H1 (cell line): ENCODE measurements at regions not wholly inside any gene's neighbourhood (a gene's known extent, or its start where the extent isn't known, plus 50 kb on each side); places are given as distances from the start of the nearest gene placed in this dataset.

ENCODE experiments used
- CTCF ChIA-PET: fragments of 300-600 bp; sonication (Branson Sonifier 250); formaldehyde crosslinking; loops from one replicate; lab custom pipeline; 2021; ENCODE audit not compliant: partially characterized antibody; lab: Charles Lee
- POLR2A ChIA-PET: fragments of 300-600 bp; sonication (Branson Sonifier 250); formaldehyde crosslinking; loops from one replicate; lab custom pipeline; 2021; ENCODE audit warnings: inconsistent platforms; ENCODE audit not compliant: partially characterized antibody; lab: Charles Lee
- DNase-seq, 2 experiments: peaks; one replicate each; pipeline versions ENCODE4 v3.0.0 to v3.0.0-alpha.2; 2010 to 2022; ENCODE audit warnings: low spot score in 2 of 2, low read depth in 1 of 2, mixed read lengths in 1 of 2
- FAIRE-seq: peaks from 2 replicates; lab custom pipeline; 2011; peaks lifted over from hg19 to GRCh38; lab: Jason Lieb, UNC
- H2AFZ ChIP-seq: 2 replicates; pipeline ENCODE4 v1.8.1; 2012; ENCODE audit warnings: low read length, inconsistent platforms
- H2AK5ac ChIP-seq: 2 replicates; pipeline ENCODE4 v1.6.1; 2013; ENCODE audit warnings: low read depth, low read length
- H2BK120ac ChIP-seq: replicated peaks from 2 replicates; pipeline ENCODE3; 2013; ENCODE audit warnings: low read depth, low read length, inconsistent platforms
- H2BK12ac ChIP-seq: 2 replicates; pipeline ENCODE4 v1.6.1; 2013; ENCODE audit warnings: low read depth, low read length
- H2BK15ac ChIP-seq: 2 replicates; pipeline ENCODE4 v1.6.1; 2013; ENCODE audit warnings: low read length
- H2BK20ac ChIP-seq: 2 replicates; pipeline ENCODE4 v1.6.1; 2013; ENCODE audit warnings: low read length
- H2BK5ac ChIP-seq: 2 replicates; pipeline ENCODE4 v1.6.1; 2013; ENCODE audit warnings: low read depth, low read length
- H3K14ac ChIP-seq: 2 replicates; pipeline ENCODE4 v1.6.1; 2013; ENCODE audit warnings: inconsistent platforms; ENCODE audit not compliant: insufficient read length
- H3K18ac ChIP-seq: 2 replicates; pipeline ENCODE4 v1.6.1; 2013; ENCODE audit warnings: low read length; ENCODE audit errors: extremely low read depth
- H3K23ac ChIP-seq: 2 replicates; pipeline ENCODE4 v1.6.1; 2013; ENCODE audit warnings: inconsistent platforms; ENCODE audit not compliant: insufficient read length
- H3K23me2 ChIP-seq: 2 replicates; pipeline ENCODE4 v1.6.1; 2013; ENCODE audit warnings: low read depth, low read length
- H3K27ac ChIP-seq: 2 replicates; pipeline ENCODE4 v1.6.1; 2011; ENCODE audit warnings: low read depth, low read length, inconsistent platforms
- H3K27me3 ChIP-seq, 4 experiments: replicated peaks in 1 of 4; 1 replicate in 1 of 4; 2 replicates in 3 of 4; pipeline versions ENCODE4 v1.6.1 to v1.8.1; 2011 to 2013; ENCODE audit warnings: low read length in 3 of 4, mild to moderate bottlenecking in 3 of 4, inconsistent platforms in 2 of 4, mixed read lengths in 2 of 4, moderate library complexity in 1 of 4; ENCODE audit not compliant: control insufficient read depth in 3 of 4, insufficient read depth in 3 of 4; ENCODE audit errors: extremely low read depth in 1 of 4
- H3K36me3 ChIP-seq, 4 experiments: 2 replicates each; pipeline versions ENCODE4 v1.6.1 to v1.8.1; 2011 to 2013; ENCODE audit warnings: mild to moderate bottlenecking in 4 of 4, low read length in 3 of 4, moderate library complexity in 2 of 4, control low read depth in 1 of 4, inconsistent platforms in 1 of 4; ENCODE audit not compliant: insufficient read depth in 4 of 4, control insufficient read depth in 2 of 4
- H3K4ac ChIP-seq: replicated peaks from 2 replicates; pipeline ENCODE3; 2013; ENCODE audit warnings: low read length, low read depth, mixed read lengths, inconsistent platforms; ENCODE audit not compliant: insufficient read length
- H3K4me1 ChIP-seq, 4 experiments: replicated peaks in 1 of 4; 1 replicate in 1 of 4; 2 replicates in 3 of 4; pipeline versions ENCODE4 v1.6.1 to v1.8.1; 2011 to 2013; ENCODE audit warnings: low read length in 3 of 4, inconsistent platforms in 2 of 4, mixed read lengths in 1 of 4; ENCODE audit not compliant: insufficient read depth in 4 of 4, control insufficient read depth in 3 of 4
- H3K4me2 ChIP-seq, 2 experiments: 2 replicates each; pipeline versions ENCODE4 v1.6.1 to v1.8.1; 2011 to 2013; ENCODE audit warnings: low read depth in 2 of 2, low read length in 2 of 2, control low read depth in 1 of 2, inconsistent platforms in 1 of 2, mild to moderate bottlenecking in 1 of 2; ENCODE audit not compliant: insufficient read depth in 1 of 2
- H3K4me3 ChIP-seq, 4 experiments: fragments of 200-600, 300-600 bp in 1 of 4; sonication (generic), shearing (Covaris generic), sonication (Bioruptor Twin) in 1 of 4; 2 replicates each; pipeline versions ENCODE4 v1.5.1 to v1.8.1; 2011 to 2016; ENCODE audit warnings: low read length in 4 of 4, low read depth in 3 of 4, control low read depth in 2 of 4, inconsistent platforms in 2 of 4, mild to moderate bottlenecking in 2 of 4, mixed read lengths in 1 of 4, moderate library complexity in 1 of 4; ENCODE audit not compliant: insufficient read depth in 2 of 4; ENCODE audit errors: extremely low read depth in 1 of 4
- H3K56ac ChIP-seq: replicated peaks from 2 replicates; pipeline ENCODE3; 2013; ENCODE audit warnings: low read depth, mild to moderate bottlenecking, mixed read lengths, low read length, inconsistent platforms; ENCODE audit not compliant: insufficient read length
- H3K79me1 ChIP-seq: 2 replicates; pipeline ENCODE4 v1.6.1; 2013; ENCODE audit warnings: low read depth, low read length, control low read depth
- H3K79me2 ChIP-seq, 2 experiments: 2 replicates each; pipeline versions ENCODE4 v1.6.1 to v1.8.1; 2012 to 2013; ENCODE audit warnings: low read length in 2 of 2, mild to moderate bottlenecking in 2 of 2, inconsistent platforms in 1 of 2; ENCODE audit not compliant: insufficient read depth in 2 of 2, control insufficient read depth in 1 of 2
- H3K9ac ChIP-seq, 4 experiments: replicated peaks in 1 of 4; 1 replicate in 1 of 4; 2 replicates in 3 of 4; pipeline versions ENCODE4 v1.6.1 to v1.8.1; 2011 to 2013; ENCODE audit warnings: low read depth in 3 of 4, low read length in 3 of 4, control low read depth in 2 of 4, mild to moderate bottlenecking in 2 of 4, moderate library complexity in 2 of 4, inconsistent platforms in 1 of 4; ENCODE audit errors: extremely low read depth in 1 of 4
- H3K9me3 ChIP-seq, 2 experiments: 2 replicates each; pipeline versions ENCODE4 v1.6.1 to v1.8.1; 2012 to 2013; ENCODE audit warnings: mild to moderate bottlenecking in 2 of 2, moderate library complexity in 2 of 2, control low read depth in 1 of 2, inconsistent platforms in 1 of 2, low read depth in 1 of 2, low read length in 1 of 2, mixed read lengths in 1 of 2; ENCODE audit not compliant: insufficient read depth in 2 of 2
- H4K20me1 ChIP-seq, 2 experiments: replicated peaks in 1 of 2; 2 replicates each; pipeline versions ENCODE3 to v1.8.1; 2011 to 2013; ENCODE audit warnings: inconsistent platforms in 2 of 2, low read length in 2 of 2, mild to moderate bottlenecking in 1 of 2; ENCODE audit not compliant: insufficient read depth in 2 of 2, control insufficient read depth in 1 of 2
- H4K5ac ChIP-seq: 2 replicates; pipeline ENCODE4 v1.6.1; 2013; ENCODE audit warnings: low read length, low read depth, mixed read lengths, inconsistent platforms; ENCODE audit not compliant: insufficient read length
- H4K8ac ChIP-seq: 2 replicates; pipeline ENCODE4 v1.8.0; 2013; ENCODE audit warnings: mild to moderate bottlenecking, moderate library complexity, low read length, inconsistent platforms; ENCODE audit not compliant: insufficient read depth; ENCODE audit errors: extremely low read depth
- H4K91ac ChIP-seq: replicated peaks from 2 replicates; pipeline ENCODE3; 2013; ENCODE audit warnings: low read length, mixed read lengths, inconsistent platforms; ENCODE audit not compliant: insufficient read length
- CTBP2 ChIP-seq: IDR thresholded peaks from 2 replicates; pipeline ENCODE4 v1.7.0; 2011; ENCODE audit warnings: borderline replicate concordance, mild to moderate bottlenecking, moderate library complexity, mixed read lengths, low read length; ENCODE audit not compliant: insufficient read depth, insufficient read length
- GTF2F1 ChIP-seq: IDR thresholded peaks from 2 replicates; pipeline ENCODE4 v1.6.1; 2012; ENCODE audit warnings: low read depth, low read length, improper control_type of control experiment, borderline replicate concordance
- HDAC6 ChIP-seq: IDR thresholded peaks from one replicate; pipeline ENCODE4 v1.7.1; 2012; ENCODE audit warnings: low read depth, mild to moderate bottlenecking, inconsistent platforms, low read length, moderate library complexity
- PHF8 ChIP-seq: fragments of 200-600 bp; sonication (generic); conservative IDR thresholded peaks from 2 replicates; pipeline ENCODE4 v1.7.1; 2012; ENCODE audit warnings: low read depth, mild to moderate bottlenecking, inconsistent platforms, low read length, moderate library complexity
- SP4 ChIP-seq: IDR thresholded peaks from 2 replicates; pipeline ENCODE4 v1.6.1; 2012; ENCODE audit warnings: low read length, inconsistent platforms
- WGBS, 2 experiments: shearing (Covaris generic) in 1 of 2; methylation state at CpG; one replicate each; pipeline versions ENCODE4 v1.1.6 to v1.1.7; 2013 to 2015; ENCODE audit warnings: low lambda C conversion rate in 2 of 2, mixed read lengths in 2 of 2, inconsistent platforms in 1 of 2, low coverage in 1 of 2, missing lambda C conversion rate in 1 of 2; ENCODE audit not compliant: insufficient replicate concordance in 2 of 2, insufficient coverage in 1 of 2, insufficient read length in 1 of 2; ENCODE audit errors: extremely low coverage in 1 of 2, missing lambda C conversion rate in 1 of 2; 5-methylcytosine and 5-hydroxymethylcytosine counted together

GRCh38 chr13:73883162-73883561 lies 251.0 kb downstream of the KLF12 start:
- H2BK12ac ChIP-seq: no peak overlapping the region
- no peak for FAIRE-seq
- TF ChIP-seq PHF8 (no peak), SP4 (no peak), CTBP2 (no peak), HDAC6 (no peak), GTF2F1 (no peak)
- no peak overlapping the region for H3K18ac ChIP-seq
- ChIA-PET CTCF (interaction anchor here (1.0 kb wide), 1 partner anchor 8 kb away, joined by 3 read pairs; no protein-coding TSS in a partner anchor), POLR2A (interaction anchor here (1.1 kb wide), 1 partner anchor 16 kb away, joined by 3 read pairs; no protein-coding TSS in a partner anchor)
- no peak overlapping the region for H3K14ac ChIP-seq
- H4K91ac ChIP-seq: no peak overlapping the region
- no peak overlapping the region for H4K5ac ChIP-seq
- H3K79me2 ChIP-seq: no peaks in the 10 kb centered on the region
- no peaks in the 10 kb centered on the region for H3K36me3 ChIP-seq
- no peak overlapping the region for H2AK5ac ChIP-seq
- no peak overlapping the region for H3K23ac ChIP-seq
- WGBS, 2 experiments: 79% methylated on average over 5 of the region's 5 CpGs; no CpG with 5 or more reads in 1 of the 2 experiments
- no peak overlapping the region for H3K9ac ChIP-seq
- H3K23me2 ChIP-seq: no peaks in the 10 kb centered on the region
- H3K27ac ChIP-seq: no peak overlapping the region; the same call in 1 of the 2 replicates
- no peaks in the 10 kb centered on the region for H4K20me1 ChIP-seq
- H2BK15ac ChIP-seq: no peak overlapping the region
- H3K4me2 ChIP-seq: no peak overlapping the region
- H2AFZ ChIP-seq: no peak overlapping the region
- H4K8ac ChIP-seq: no peak overlapping the region
- no peak overlapping the region for H2BK5ac ChIP-seq
- H3K4me1 ChIP-seq: peaks cover 0 to 5% (median 1%) of the 10 kb centered on the region in 4 experiments; a peak in 3 of 7 replicates
- no peak overlapping the region for H3K4me3 ChIP-seq
- H3K27me3 ChIP-seq: no peaks in the 10 kb centered on the region
- H2BK120ac ChIP-seq: no peak overlapping the region
- H3K9me3 ChIP-seq: no peaks in the 10 kb centered on the region
- no peaks in the 10 kb centered on the region for H3K79me1 ChIP-seq
- no peak for DNase-seq
- H3K4ac ChIP-seq: no peak overlapping the region
- H3K56ac ChIP-seq: no peak overlapping the region
- H2BK20ac ChIP-seq: no peak overlapping the region
